HUES48 (cell line): ENCODE measurements at regions not wholly inside any gene's neighbourhood (a gene's known extent, or its start where the extent isn't known, plus 50 kb on each side); places are given as distances from the start of the nearest gene placed in this dataset.

Source experiments
- H3K27ac ChIP-seq: one replicate; pipeline ENCODE4 v1.7.0; 2013; ENCODE audit warnings: low read depth, low read length, inconsistent platforms
- H3K27me3 ChIP-seq: 2 replicates; pipeline ENCODE4 v1.6.1; 2013; ENCODE audit warnings: mild to moderate bottlenecking, low read length; ENCODE audit not compliant: control insufficient read depth, insufficient read depth
- H3K36me3 ChIP-seq: 2 replicates; pipeline ENCODE4 v1.6.1; 2013; ENCODE audit warnings: low read length; ENCODE audit not compliant: control insufficient read depth, insufficient read depth
- H3K4me1 ChIP-seq: 2 replicates; pipeline ENCODE4 v1.6.1; 2013; ENCODE audit warnings: mild to moderate bottlenecking, low read length; ENCODE audit not compliant: control insufficient read depth, insufficient read depth
- H3K4me3 ChIP-seq: 2 replicates; pipeline ENCODE4 v1.5.1; 2013; ENCODE audit warnings: mild to moderate bottlenecking, low read depth, low read length
- H3K9ac ChIP-seq: 2 replicates; pipeline ENCODE4 v1.6.1; 2013; ENCODE audit warnings: mild to moderate bottlenecking, low read depth, low read length, moderate library complexity
- H3K9me3 ChIP-seq: 2 replicates; pipeline ENCODE4 v1.6.1; 2013; ENCODE audit warnings: low read length; ENCODE audit not compliant: control insufficient read depth, insufficient read depth

- peaks cover 4% of the 10 kb centered on the region; the same call in 1 of the 2 replicates for H3K4me1 ChIP-seq
- H3K4me3 ChIP-seq = no peak overlapping the region
- no peak overlapping the region for H3K27ac ChIP-seq
- no peaks in the 10 kb centered on the region for H3K9me3 ChIP-seq
- H3K36me3 ChIP-seq = no peaks in the 10 kb centered on the region
- peaks cover 19% of the 10 kb centered on the region for H3K27me3 ChIP-seq
- no peak overlapping the region for H3K9ac ChIP-seq
Observed at GRCh38 chr15:31442226-31442625, 115.6 kb downstream of the KLF13 start.

GRCh38 chr15:31442699-31443111 lies 116.1 kb downstream of the KLF13 start:
- no peaks in the 10 kb centered on the region for H3K9me3 ChIP-seq
- no peak overlapping the region for H3K9ac ChIP-seq
- H3K4me1 ChIP-seq = peaks cover 4% of the 10 kb centered on the region; the same call in 1 of the 2 replicates
- H3K27me3 ChIP-seq = peaks cover 19% of the 10 kb centered on the region
- H3K4me3 ChIP-seq = no peak overlapping the region
- H3K36me3 ChIP-seq = no peaks in the 10 kb centered on the region
- no peak overlapping the region for H3K27ac ChIP-seq

DNA sequence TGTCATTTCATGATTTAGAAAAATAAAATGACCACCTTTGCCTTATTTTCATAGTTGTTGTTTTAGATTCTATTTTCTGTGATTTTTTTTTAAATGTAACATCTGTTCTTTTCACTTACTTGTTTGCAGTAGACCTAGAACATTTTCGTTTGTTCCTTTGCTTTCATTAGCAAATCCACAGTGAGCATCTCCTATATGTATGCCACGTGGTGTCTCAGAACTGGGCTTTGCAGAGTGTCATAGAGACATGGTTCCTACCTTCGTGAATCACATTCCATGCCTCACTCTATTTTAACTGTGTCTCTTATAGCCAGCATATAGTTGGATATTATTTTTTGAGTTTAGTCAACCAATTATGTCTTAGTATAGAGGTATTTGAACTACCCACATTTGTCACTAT lies 118.2 kb downstream of the KLF13 start:
- Histone ChIP-seq H3K4me3 (no peak overlapping the region), H3K4me1 (peaks cover 4% of the 10 kb centered on the region; the same call in 1 of the 2 replicates), H3K27ac (no peak overlapping the region)

GRCh38 chr15:31446546-31446945 lies 119.9 kb downstream of the KLF13 start:
- Histone ChIP-seq H3K4me1 (peaks cover 4% of the 10 kb centered on the region; the same call in 1 of the 2 replicates), H3K27ac (no peak overlapping the region), H3K9ac (no peak overlapping the region), H3K4me3 (no peak overlapping the region), H3K27me3 (peaks cover 6% of the 10 kb centered on the region), H3K9me3 (no peaks in the 10 kb centered on the region), H3K36me3 (no peaks in the 10 kb centered on the region)

More for the DNA sequence above, 118.2 kb downstream of the KLF13 start:
- H3K27me3 ChIP-seq = peaks cover 19% of the 10 kb centered on the region
- H3K9me3 ChIP-seq = no peaks in the 10 kb centered on the region
- no peak overlapping the region for H3K9ac ChIP-seq
- H3K36me3 ChIP-seq = no peaks in the 10 kb centered on the region

GRCh38 chr15:31447931-31448634 lies 121.4 kb downstream of the KLF13 start:
- Histone ChIP-seq H3K27me3 (no peaks in the 10 kb centered on the region), H3K27ac (no peak overlapping the region), H3K9me3 (no peaks in the 10 kb centered on the region), H3K4me1 (no peaks in the 10 kb centered on the region), H3K4me3 (no peak overlapping the region), H3K36me3 (no peaks in the 10 kb centered on the region), H3K9ac (no peak overlapping the region)

DNA sequence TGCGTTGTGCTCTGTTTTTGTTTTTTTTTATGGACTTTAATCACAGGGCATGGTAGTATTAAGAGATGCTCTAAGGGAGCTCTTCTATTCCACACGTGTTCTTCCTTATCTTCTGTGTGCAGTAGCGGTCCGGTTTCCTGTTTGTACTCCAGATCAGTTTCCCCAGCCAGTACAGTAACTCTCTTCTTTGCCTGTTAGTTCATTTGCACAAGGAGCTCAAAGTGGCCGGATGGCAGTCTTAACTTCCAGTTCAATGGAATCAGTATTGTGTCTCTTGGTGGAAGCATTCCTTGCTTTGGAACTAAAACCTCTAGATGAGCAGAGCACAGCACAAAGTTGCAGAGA lies 122.0 kb downstream of the KLF13 start:
- H3K27me3 ChIP-seq = no peaks in the 10 kb centered on the region
- H3K4me3 ChIP-seq = no peak overlapping the region
- no peaks in the 10 kb centered on the region for H3K36me3 ChIP-seq
- no peaks in the 10 kb centered on the region for H3K4me1 ChIP-seq
- no peak overlapping the region for H3K27ac ChIP-seq
- no peak overlapping the region for H3K9ac ChIP-seq
- no peaks in the 10 kb centered on the region for H3K9me3 ChIP-seq

DNA sequence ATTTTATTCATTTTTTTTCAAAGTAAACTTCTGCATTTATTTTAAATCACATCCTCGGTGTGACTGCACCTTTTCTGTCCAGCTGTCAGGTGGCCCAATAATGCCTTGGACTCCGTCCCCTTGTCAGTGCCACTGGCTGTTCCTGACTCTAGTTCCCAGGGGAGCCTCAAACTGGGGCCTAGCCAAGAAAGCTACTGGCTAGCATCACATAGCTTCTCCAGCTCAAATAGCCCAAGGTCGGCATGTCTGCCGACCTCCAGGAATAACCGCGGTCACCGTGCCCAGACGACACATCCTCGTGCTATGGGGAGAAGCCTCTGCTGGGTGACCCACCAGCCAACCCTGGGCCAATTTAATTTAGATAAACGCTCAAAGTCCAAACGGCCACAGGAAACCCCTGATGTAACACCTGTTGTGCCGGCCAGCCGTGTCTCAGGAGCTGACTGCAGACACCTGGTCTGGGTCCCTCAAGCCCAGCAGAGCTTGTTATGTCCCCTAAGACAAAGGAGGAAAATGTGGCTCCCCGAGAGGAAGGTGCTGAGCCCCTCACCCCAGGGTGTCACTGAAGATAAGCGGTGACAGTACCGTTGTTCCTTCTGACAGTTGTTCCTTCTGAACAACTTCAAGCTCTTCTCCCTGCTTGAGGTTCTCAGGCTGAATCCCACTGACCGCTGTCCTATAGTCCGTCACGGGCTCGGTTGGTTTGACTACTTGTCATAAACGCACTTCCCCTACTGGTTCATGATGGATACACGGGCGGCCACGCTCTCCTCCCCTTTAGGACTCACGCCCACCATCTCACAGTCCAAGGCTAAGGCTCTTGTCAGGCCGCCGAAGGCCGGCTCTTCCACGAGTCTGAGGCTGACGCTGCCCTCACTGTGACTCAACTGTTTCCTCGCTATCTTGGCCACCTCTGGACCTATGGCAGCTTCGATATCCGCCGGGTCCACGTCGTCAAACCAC lies 126.2 kb downstream of the KLF13 start:
- Histone ChIP-seq H3K4me1 (no peaks in the 10 kb centered on the region; the same call in 1 of the 2 replicates), H3K4me3 (no peak overlapping the region), H3K27ac (no peak overlapping the region), H3K9me3 (no peaks in the 10 kb centered on the region), H3K9ac (no peak overlapping the region), H3K36me3 (no peaks in the 10 kb centered on the region), H3K27me3 (no peaks in the 10 kb centered on the region)

DNA sequence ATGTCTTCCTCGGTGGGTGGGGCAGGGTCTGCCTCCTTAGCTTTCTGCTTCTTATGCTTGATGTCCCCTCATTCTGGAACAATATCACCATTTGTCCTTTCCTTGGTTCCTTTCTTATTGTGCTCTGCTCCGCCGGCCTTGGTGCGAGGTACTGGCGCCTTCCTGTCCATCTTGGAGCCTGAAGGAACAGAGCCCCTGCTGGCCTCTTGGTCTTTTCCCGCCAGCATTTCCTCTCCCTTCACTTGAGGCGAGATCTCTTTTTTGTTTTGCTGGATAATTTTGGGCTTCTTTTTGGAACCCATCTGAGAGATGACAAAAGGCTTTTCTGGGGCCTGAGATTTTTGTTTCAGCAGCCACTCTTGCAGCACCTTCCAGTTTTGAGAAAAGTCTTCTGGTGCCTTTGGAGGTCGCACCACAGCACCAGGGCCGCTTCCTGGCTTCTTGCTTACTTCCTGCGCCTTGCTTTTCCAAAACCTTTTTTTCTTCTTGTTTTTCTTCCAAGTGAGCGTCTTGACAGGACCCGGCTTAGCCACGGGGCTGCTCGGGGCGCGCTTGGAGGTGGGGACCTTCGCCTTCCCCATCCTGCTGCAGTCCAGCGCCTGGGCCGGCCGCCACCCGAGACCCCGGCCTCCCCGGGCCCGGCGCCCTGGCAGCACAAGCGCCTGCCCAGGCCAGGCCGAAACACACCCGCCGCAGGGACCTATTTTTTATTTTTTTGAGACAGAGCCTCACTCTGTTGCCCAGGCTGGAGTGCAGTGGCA lies 127.1 kb downstream of the KLF13 start:
- no peak overlapping the region for H3K9ac ChIP-seq
- no peak overlapping the region for H3K27ac ChIP-seq
- H3K9me3 ChIP-seq = no peaks in the 10 kb centered on the region
- H3K4me3 ChIP-seq = no peak overlapping the region
- H3K4me1 ChIP-seq = no peaks in the 10 kb centered on the region; the same call in 1 of the 2 replicates
- no peaks in the 10 kb centered on the region for H3K36me3 ChIP-seq
- H3K27me3 ChIP-seq = no peaks in the 10 kb centered on the region

GRCh38 chr15:31455499-31455898 lies 128.9 kb downstream of the KLF13 start:
- Histone ChIP-seq H3K4me3 (no peak overlapping the region), H3K27me3 (no peaks in the 10 kb centered on the region), H3K9ac (no peak overlapping the region), H3K27ac (no peak overlapping the region), H3K36me3 (no peaks in the 10 kb centered on the region), H3K4me1 (no peaks in the 10 kb centered on the region; the same call in 1 of the 2 replicates), H3K9me3 (no peaks in the 10 kb centered on the region)

- no peak overlapping the region for H3K27ac ChIP-seq
- no peak overlapping the region for H3K4me3 ChIP-seq
- no peaks in the 10 kb centered on the region for H3K27me3 ChIP-seq
- no peaks in the 10 kb centered on the region for H3K36me3 ChIP-seq
- H3K9me3 ChIP-seq = no peaks in the 10 kb centered on the region
- H3K9ac ChIP-seq = no peak overlapping the region
- no peaks in the 10 kb centered on the region; the same call in 1 of the 2 replicates for H3K4me1 ChIP-seq
Observed at GRCh38 chr15:31456354-31457060, 129.9 kb downstream of the KLF13 start.
